Activated naive CD8-positive, alpha-beta T cell treated with anti-CD3 and anti-CD28 coated beads, Interleukin-2, amount 10 ng/mL, durations not matched to agents 7 days and 5 days (primary cell): ENCODE measurements at regions not wholly inside any gene's neighbourhood (a gene's known extent, or its start where the extent isn't known, plus 50 kb on each side); places are given as distances from the start of the nearest gene placed in this dataset.

Experiments
- ATAC-seq: fragments of 150-1000 bp; cut with Tn5 transposase; one replicate; pipeline ENCODE4 v1.10.0; 2021; ENCODE audit warnings: low read depth, moderate library complexity
- POLR2A ChIA-PET: fragments of 350-600 bp; sonication (Branson Sonifier 250); formaldehyde crosslinking; loops from one replicate; lab custom pipeline; 2021; ENCODE audit warnings: antibody characterized with exemption; lab: Charles Lee
- DNase-seq: peaks from one replicate; pipeline ENCODE4 v3.0.0; 2021
- H3K27ac Mint-ChIP-seq: one replicate; pipeline ENCODE4 v1.8.0; 2022; ENCODE audit warnings: mild to moderate bottlenecking, mixed read lengths
- H3K27me3 Mint-ChIP-seq: one replicate; pipeline ENCODE4 v1.8.0; 2022; ENCODE audit warnings: mild to moderate bottlenecking, moderate library complexity, mixed read lengths
- H3K36me3 Mint-ChIP-seq: one replicate; pipeline ENCODE4 v1.8.0; 2021; ENCODE audit warnings: mild to moderate bottlenecking, mixed read lengths
- H3K4me1 Mint-ChIP-seq: one replicate; pipeline ENCODE4 v1.8.0; 2021; ENCODE audit warnings: mixed read lengths
- H3K4me3 Mint-ChIP-seq: one replicate; pipeline ENCODE4 v1.8.0; 2022; ENCODE audit warnings: mild to moderate bottlenecking, moderate library complexity, mixed read lengths
- H3K9me3 Mint-ChIP-seq: one replicate; pipeline ENCODE4 v1.8.0; 2021; ENCODE audit warnings: mixed read lengths

DNA sequence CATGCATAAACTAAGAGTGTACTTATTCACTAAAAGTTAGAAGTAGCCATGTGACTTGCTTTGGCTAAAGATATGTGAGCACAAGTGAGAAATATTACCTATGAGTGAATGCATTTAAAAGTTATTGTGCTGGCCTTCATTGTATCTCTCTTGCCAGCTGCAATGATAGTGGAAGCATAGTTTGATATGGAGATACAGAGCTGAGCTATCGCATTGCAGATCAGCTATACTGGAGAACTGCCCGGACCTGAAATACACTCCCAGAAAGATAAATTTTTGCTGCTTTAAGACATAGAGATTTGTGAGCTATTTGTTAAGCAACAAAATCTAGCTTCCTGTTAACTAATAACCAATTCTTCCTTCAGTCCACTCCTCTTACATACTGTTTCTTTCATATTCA lies 571.1 kb downstream of the CPS1 start:
- Mint-ChIP-seq H3K27ac (no peak overlapping the region), H3K36me3 (no peaks in the 10 kb centered on the region), H3K4me1 (no peaks in the 10 kb centered on the region), H3K9me3 (no peaks in the 10 kb centered on the region), H3K4me3 (no peak overlapping the region), H3K27me3 (no peaks in the 10 kb centered on the region)
- POLR2A ChIA-PET, result no interaction called here
- ATAC-seq (no peak), DNase-seq (no peak)

DNA sequence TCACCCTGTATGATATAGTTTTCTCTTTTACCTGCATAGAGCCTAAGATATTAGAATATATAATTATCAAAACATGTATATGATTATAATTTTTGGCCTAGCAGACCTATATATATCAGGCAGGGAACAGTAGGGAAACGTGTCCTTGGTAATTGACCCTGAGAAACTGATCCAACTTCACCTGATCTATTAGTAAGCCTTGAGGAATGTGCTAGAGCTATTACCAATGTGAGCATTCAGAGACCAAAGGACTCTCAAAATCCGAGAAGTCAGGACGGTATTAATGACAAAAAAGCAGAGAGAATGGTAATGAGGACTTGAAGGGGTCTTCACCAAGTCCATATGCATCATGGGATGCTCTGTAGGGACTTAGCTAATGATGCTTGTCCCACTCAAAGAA lies 571.9 kb downstream of the CPS1 start:
- Mint-ChIP-seq H3K9me3 (no peaks in the 10 kb centered on the region), H3K27me3 (no peaks in the 10 kb centered on the region), H3K36me3 (no peaks in the 10 kb centered on the region), H3K4me3 (no peak overlapping the region), H3K27ac (no peak overlapping the region), H3K4me1 (no peaks in the 10 kb centered on the region)
- no peak for ATAC-seq
- no peak for DNase-seq
- POLR2A ChIA-PET, result no interaction called here

DNA sequence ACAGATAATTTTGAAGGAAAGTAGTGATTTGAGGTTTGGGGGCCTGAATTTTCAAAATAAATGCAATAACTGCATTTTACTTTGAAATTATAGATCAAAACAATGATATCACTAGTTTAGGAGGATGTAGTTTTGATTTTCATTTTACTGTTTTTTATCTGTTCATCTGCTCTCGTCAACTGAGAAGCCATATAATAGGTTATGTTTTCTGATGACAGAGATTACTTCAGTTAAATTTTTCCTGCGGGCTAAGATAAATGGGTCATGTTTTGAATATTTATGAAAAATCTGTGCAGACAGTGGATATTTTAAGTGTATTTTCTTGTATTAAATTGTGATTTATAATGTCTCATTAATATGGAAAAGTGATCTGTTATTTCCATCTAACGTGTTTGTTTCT lies 573.4 kb downstream of the CPS1 start:
- Mint-ChIP-seq H3K4me1 (no peaks in the 10 kb centered on the region), H3K4me3 (no peak overlapping the region), H3K27me3 (no peaks in the 10 kb centered on the region), H3K36me3 (no peaks in the 10 kb centered on the region), H3K9me3 (no peaks in the 10 kb centered on the region), H3K27ac (no peak overlapping the region)
- POLR2A ChIA-PET, result no interaction called here
- DNase-seq (no peak), ATAC-seq (no peak)

DNA sequence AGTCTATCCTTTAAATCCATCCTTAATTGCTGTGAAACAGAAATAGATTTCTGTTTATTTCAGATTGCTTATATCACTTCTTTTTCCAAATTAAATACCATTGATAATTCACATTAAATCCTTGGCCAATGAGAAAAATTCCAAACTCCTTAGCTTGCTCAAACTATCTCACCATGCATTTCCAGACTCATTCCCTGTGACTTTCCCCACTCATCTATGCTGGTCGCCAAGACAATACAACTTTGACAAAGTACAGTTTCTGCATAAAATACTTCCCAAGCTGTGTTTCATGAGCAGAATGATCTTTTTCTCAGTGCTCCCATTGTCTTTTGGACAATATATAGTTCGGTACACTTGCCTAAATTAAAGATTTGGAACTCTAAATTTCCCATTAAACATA lies 575.6 kb downstream of the CPS1 start:
- no peaks in the 10 kb centered on the region for H3K27me3 Mint-ChIP-seq

DNA sequence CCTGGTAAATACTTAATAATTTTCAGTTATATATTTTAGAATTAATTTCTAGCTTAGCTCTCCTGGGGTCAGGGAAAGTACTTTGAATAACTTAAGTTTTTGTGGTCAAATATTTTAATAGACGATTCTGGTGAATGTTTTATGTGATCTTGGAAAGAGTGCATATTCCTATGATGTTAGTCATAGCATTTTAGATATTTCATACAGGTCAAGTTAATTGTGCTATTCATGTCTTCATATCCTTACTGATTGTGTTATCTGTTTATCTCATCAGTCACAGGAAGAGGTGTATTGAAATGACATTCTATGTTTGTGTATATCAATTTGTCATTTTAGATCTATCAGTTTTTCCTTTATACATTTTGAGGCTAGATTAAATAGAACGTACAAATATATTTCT lies 576.2 kb downstream of the CPS1 start:
- no peaks in the 10 kb centered on the region for H3K4me1 Mint-ChIP-seq
- peaks cover 3% of the 10 kb centered on the region for H3K9me3 Mint-ChIP-seq

More for the DNA sequence above, 575.6 kb downstream of the CPS1 start:
- no peaks in the 10 kb centered on the region for H3K4me1 Mint-ChIP-seq
- H3K4me3 Mint-ChIP-seq, result no peak overlapping the region
- H3K36me3 Mint-ChIP-seq, result no peaks in the 10 kb centered on the region
- ATAC-seq (no peak), DNase-seq (no peak)
- peaks cover 3% of the 10 kb centered on the region for H3K9me3 Mint-ChIP-seq
- POLR2A ChIA-PET, result no interaction called here
- H3K27ac Mint-ChIP-seq, result no peak overlapping the region

DNA sequence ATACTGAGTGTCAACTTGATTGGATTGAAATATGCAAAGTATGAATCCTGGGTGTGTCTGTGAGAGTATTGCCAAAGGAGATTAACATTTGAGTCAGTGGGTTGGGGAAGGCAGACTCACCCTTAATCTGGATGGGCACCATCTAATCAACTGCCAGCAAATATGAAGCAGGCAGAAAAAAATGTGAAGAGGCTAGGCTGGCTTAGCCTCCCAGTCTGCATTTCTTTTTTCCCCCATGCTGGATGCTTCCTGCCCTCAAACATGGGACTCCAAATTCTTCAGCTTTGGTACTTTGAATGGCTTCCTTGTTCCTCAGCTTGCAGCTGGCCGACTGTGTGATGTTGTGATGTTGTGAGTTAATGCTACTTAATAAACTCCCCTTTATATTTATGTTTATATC lies 577.4 kb downstream of the CPS1 start:
- H3K36me3 Mint-ChIP-seq, result no peaks in the 10 kb centered on the region
- POLR2A ChIA-PET, result no interaction called here
- no peak overlapping the region for H3K27ac Mint-ChIP-seq
- DNase-seq, result no peak
- H3K4me3 Mint-ChIP-seq, result no peak overlapping the region
- no peaks in the 10 kb centered on the region for H3K27me3 Mint-ChIP-seq
- no peak for ATAC-seq
- no peaks in the 10 kb centered on the region for H3K4me1 Mint-ChIP-seq
- peaks cover 3% of the 10 kb centered on the region for H3K9me3 Mint-ChIP-seq

More for the DNA sequence above, 576.2 kb downstream of the CPS1 start:
- no peak for ATAC-seq
- H3K27ac Mint-ChIP-seq, result no peak overlapping the region
- no peak for DNase-seq
- POLR2A ChIA-PET, result no interaction called here
- no peak overlapping the region for H3K4me3 Mint-ChIP-seq
- no peaks in the 10 kb centered on the region for H3K27me3 Mint-ChIP-seq
- no peaks in the 10 kb centered on the region for H3K36me3 Mint-ChIP-seq

DNA sequence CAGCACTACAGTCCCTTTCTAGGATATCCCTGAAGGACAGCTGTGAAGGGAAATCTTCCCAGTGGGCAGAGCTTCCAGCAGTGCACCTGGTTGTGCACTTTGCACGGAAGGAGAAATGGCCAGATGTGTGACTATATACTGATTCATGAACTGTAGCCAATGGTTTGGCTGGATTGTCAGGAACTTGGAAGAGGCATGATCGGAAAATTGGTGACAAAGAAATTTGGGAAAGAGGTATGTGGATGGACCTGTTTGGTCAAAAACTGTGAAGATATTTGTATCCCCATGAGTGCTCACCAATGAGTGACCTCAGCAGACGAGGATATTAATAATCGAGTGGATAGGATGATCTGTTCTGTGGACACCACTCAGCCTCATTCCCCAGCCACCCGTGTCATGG lies 582.2 kb downstream of the CPS1 start:
- H3K27me3 Mint-ChIP-seq, result no peaks in the 10 kb centered on the region
- no peak for DNase-seq
- H3K4me1 Mint-ChIP-seq, result no peaks in the 10 kb centered on the region
- peaks cover 3% of the 10 kb centered on the region for H3K9me3 Mint-ChIP-seq
- H3K36me3 Mint-ChIP-seq, result no peaks in the 10 kb centered on the region
- no peak for ATAC-seq
- POLR2A ChIA-PET, result no interaction called here
- H3K27ac Mint-ChIP-seq, result no peak overlapping the region
- H3K4me3 Mint-ChIP-seq, result no peak overlapping the region

DNA sequence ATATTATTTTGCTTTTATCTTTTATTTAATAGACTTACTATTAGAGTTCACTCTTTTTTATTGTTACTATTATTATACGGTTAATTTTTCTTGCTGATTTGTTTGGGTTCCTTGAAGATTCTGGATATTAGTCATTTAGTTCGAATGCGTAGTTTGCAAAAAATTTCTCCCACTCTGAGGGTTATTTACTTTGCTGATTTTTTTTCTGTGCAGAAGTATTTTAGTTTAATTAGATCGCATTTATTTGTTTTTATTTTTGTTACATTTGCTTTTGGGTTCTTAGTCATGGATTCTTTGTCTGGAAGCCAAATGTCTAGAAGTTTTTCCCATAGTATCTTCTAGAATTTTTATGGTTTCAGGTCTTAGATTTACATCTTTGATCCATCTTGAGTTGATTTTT lies 585.2 kb downstream of the CPS1 start:
- POLR2A ChIA-PET, result no interaction called here
- H3K36me3 Mint-ChIP-seq, result no peaks in the 10 kb centered on the region
- ATAC-seq, result no peak

DNA sequence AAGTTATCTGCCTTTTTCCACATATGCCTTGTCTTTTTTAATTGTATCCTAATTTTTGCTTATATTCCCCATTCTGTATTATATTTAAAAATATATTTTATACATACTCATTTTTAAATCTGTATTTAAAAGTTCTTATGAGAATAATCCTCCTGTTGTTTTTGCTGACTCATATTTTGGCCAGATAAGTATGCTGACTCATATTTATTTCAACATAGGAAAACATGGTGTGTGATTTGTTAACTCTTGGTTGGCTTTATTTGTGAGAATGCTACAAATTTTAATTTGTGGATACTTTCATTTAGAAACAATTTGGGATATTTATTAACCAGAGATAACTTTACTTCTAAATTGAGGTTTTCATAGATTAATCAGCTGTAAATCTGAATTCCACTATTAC lies 587.7 kb downstream of the CPS1 start:
- Mint-ChIP-seq H3K27me3 (no peaks in the 10 kb centered on the region), H3K4me1 (no peaks in the 10 kb centered on the region), H3K36me3 (no peaks in the 10 kb centered on the region), H3K27ac (no peak overlapping the region), H3K9me3 (no peaks in the 10 kb centered on the region), H3K4me3 (no peak overlapping the region)
- POLR2A ChIA-PET, result no interaction called here
- ATAC-seq, result no peak
- no peak for DNase-seq

More for the DNA sequence above, 585.2 kb downstream of the CPS1 start:
- H3K4me1 Mint-ChIP-seq, result no peaks in the 10 kb centered on the region
- H3K4me3 Mint-ChIP-seq, result no peak overlapping the region
- no peak overlapping the region for H3K27ac Mint-ChIP-seq
- no peaks in the 10 kb centered on the region for H3K27me3 Mint-ChIP-seq
- DNase-seq, result no peak
- H3K9me3 Mint-ChIP-seq, result no peaks in the 10 kb centered on the region

DNA sequence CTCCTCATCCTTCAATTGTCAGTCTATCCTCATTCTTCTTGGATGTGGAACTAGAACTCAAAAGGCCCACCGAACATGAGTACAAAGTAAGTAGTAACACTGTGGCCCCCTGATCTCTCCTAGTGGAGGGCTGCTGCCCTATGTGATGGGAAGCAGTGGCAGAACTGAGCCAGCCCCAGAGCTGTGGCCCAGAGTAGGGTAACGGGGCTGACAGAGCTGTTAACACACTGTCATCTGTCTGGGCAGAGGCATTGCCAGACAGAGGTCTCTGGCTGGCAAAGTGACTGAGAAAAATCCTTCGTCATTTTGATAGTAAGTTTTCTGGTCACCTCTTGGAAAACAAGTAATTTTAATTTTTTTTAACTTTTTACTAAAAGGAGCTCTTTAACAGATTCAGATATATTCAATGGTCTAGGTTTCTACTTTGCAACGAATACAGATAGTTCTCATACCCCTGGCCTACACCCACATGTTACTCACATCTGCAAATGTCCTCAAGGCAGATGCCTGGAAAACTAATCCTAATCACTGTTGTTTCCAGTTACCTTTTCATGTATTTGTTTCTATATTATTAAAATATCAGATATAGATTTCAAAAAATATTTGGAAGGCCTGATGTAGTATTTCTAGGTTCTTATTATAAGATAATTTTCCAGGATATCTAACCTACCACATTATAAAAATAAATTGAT lies 588.7 kb downstream of the CPS1 start:
- POLR2A ChIA-PET, result no interaction called here
- no peaks in the 10 kb centered on the region for H3K36me3 Mint-ChIP-seq
- no peak overlapping the region for H3K27ac Mint-ChIP-seq
- no peak for ATAC-seq
- H3K4me3 Mint-ChIP-seq, result no peak overlapping the region
- H3K27me3 Mint-ChIP-seq, result no peaks in the 10 kb centered on the region
- no peaks in the 10 kb centered on the region for H3K9me3 Mint-ChIP-seq
- DNase-seq, result no peak
- H3K4me1 Mint-ChIP-seq, result no peaks in the 10 kb centered on the region

DNA sequence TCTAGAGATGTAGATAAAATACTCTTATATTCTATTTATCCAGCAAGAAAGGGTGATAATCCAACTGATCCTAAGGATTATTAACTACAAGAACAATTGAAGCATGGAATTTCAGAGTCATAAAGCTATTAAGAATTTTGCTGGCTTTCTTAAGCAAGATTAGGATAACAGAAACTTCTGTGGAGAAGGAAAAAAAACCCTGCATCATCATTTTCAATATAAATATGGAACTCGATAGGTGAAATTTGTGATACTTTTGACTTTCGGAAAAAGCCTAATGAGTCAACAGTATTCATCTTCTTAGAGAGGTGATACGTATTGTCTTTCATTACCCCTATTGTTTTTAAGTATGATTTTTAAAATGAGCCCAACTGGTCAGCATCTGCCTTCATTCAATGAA lies 593.3 kb downstream of the CPS1 start:
- POLR2A ChIA-PET, result no interaction called here
- Mint-ChIP-seq H3K9me3 (no peaks in the 10 kb centered on the region), H3K36me3 (no peaks in the 10 kb centered on the region), H3K4me3 (no peak overlapping the region), H3K27me3 (no peaks in the 10 kb centered on the region), H3K27ac (no peak overlapping the region), H3K4me1 (no peaks in the 10 kb centered on the region)
- no peak for ATAC-seq
- no peak for DNase-seq

DNA sequence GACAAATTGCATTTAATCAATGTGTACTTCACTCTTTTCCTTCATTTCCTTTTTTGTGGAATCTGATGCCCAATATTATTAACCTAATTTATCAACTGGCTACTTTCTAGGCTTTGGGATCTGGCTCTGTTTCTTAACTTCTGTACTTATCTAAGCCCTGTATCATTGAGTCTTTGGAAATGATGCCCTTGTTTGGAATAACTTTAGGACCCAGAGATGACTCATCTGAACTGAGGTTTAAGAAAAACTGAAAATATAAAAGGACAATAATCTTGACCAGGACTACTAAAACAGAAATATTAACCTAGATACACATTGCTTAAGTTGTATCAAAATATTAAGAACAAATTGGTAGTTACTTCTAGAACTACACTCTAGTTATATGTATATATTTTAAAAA lies 600.8 kb downstream of the CPS1 start:
- H3K27me3 Mint-ChIP-seq, result no peaks in the 10 kb centered on the region
- H3K4me1 Mint-ChIP-seq, result no peaks in the 10 kb centered on the region
- H3K9me3 Mint-ChIP-seq, result no peaks in the 10 kb centered on the region
- DNase-seq, result no peak
- ATAC-seq, result no peak
- no peaks in the 10 kb centered on the region for H3K36me3 Mint-ChIP-seq
- no peak overlapping the region for H3K4me3 Mint-ChIP-seq
- no peak overlapping the region for H3K27ac Mint-ChIP-seq
- POLR2A ChIA-PET, result no interaction called here

DNA sequence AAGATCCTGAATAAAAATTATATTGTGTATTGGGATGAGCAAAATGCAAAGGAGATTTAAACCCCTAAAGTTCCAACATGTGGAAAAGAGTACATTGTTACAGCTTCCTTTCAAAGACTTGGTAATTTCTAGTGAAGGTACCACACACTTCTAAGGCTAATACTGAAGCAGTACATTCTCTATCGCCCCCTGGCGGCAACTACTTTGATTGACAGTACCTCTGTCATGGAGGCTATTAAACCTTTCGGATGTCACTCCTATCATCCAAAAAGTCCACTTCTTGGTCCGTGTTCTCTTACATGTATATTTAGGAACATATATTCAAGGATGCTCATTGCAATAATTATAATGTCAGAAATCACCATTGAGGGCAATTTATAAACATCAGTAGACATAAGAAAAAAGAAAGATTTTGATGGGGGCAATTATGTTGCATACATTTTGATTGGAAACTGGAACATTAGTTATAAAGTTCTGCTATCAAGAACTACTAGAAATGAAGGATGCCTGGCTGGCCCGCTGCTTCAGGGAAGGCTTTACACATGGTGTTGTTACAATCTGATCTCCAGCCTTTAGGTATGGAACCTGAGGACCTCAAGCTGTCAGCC lies 601.6 kb downstream of the CPS1 start:
- no peaks in the 10 kb centered on the region for H3K36me3 Mint-ChIP-seq
- no peak overlapping the region for H3K27ac Mint-ChIP-seq
- H3K4me1 Mint-ChIP-seq, result no peaks in the 10 kb centered on the region
- no peaks in the 10 kb centered on the region for H3K27me3 Mint-ChIP-seq
- H3K4me3 Mint-ChIP-seq, result no peak overlapping the region
- H3K9me3 Mint-ChIP-seq, result no peaks in the 10 kb centered on the region
- POLR2A ChIA-PET, result no interaction called here
- ATAC-seq (peak; percentile 78), DNase-seq (peak; percentile 54)

DNA sequence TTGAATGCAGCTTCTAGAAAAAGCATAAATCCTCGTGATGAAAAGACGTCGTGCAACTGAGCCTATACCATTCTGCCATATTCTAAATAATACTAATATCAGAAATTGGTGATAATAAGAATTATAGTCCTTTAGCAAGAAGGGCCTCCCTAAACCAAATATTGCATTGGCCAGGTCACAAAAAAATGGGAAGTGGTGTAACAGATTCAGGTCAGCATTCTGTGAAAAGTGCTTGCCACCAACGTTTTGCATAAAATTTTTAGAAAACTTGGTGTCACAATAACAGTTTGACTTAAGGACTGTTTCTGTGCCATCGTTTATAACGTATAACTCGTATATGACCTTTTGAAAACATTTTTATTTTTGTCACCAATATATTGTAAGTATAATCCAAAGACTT lies 603.6 kb downstream of the CPS1 start:
- H3K4me3 Mint-ChIP-seq, result no peak overlapping the region
- H3K4me1 Mint-ChIP-seq, result no peaks in the 10 kb centered on the region
- no peaks in the 10 kb centered on the region for H3K27me3 Mint-ChIP-seq
- ATAC-seq, result no peak
- no peak for DNase-seq
- H3K9me3 Mint-ChIP-seq, result no peaks in the 10 kb centered on the region
- POLR2A ChIA-PET, result no interaction called here
- no peaks in the 10 kb centered on the region for H3K36me3 Mint-ChIP-seq
- H3K27ac Mint-ChIP-seq, result no peak overlapping the region
